Panc1 (cell line): ENCODE measurements at regions not wholly inside any gene's neighbourhood (a gene's known extent, or its start where the extent isn't known, plus 50 kb on each side); places are given as distances from the start of the nearest gene placed in this dataset.

ENCODE experiments used
- ATAC-seq: fragments of 200-7000 bp; cut with Tn5 transposase; 2 replicates; pipeline ENCODE4 v1.9.1; 2020; ENCODE audit warnings: mild to moderate bottlenecking, moderate library complexity
- BruUV-seq: library from RNA; stranded (reverse); fragments of 400-500 nt; replicated peaks from 2 replicates; lab custom pipeline; 2021; lab: Mats Ljungman, UMichigan
- CTCF ChIA-PET: fragments of 300-600 bp; sonication (Branson Sonifier 250); formaldehyde crosslinking; loops from one replicate; lab custom pipeline; 2022; ENCODE audit warnings: antibody characterized with exemption; lab: Charles Lee
- POLR2A ChIA-PET: fragments of 300-600 bp; sonication (Branson Sonifier 250); formaldehyde crosslinking; loops from one replicate; lab custom pipeline; 2022; ENCODE audit warnings: antibody characterized with exemption; lab: Charles Lee
- DNase-seq: peaks from one replicate; pipeline ENCODE4 v3.0.0-alpha.2; 2010; ENCODE audit warnings: low read depth, low spot score
- H3K27ac ChIP-seq: 2 replicates; pipeline ENCODE4 v1.5.1; 2011; ENCODE audit warnings: mild to moderate bottlenecking, low read length, inconsistent platforms
- H3K27me3 ChIP-seq: fragments of 200-500 bp; sonication (Bioruptor generic); 2 replicates; pipeline ENCODE4 v1.6.0; 2014; ENCODE audit warnings: low read length, inconsistent platforms; ENCODE audit not compliant: control insufficient read depth, insufficient read depth
- H3K36me3 ChIP-seq: fragments of 200-500 bp; sonication (Bioruptor generic); 2 replicates; pipeline ENCODE4 v1.5.1; 2014; ENCODE audit warnings: inconsistent platforms, mild to moderate bottlenecking, low read length, moderate library complexity; ENCODE audit not compliant: control insufficient read depth, insufficient read depth
- H3K4me1 ChIP-seq: 2 replicates; pipeline ENCODE4 v1.5.1; 2011; ENCODE audit warnings: inconsistent platforms, mild to moderate bottlenecking, low read length, moderate library complexity; ENCODE audit not compliant: control insufficient read depth, insufficient read depth
- H3K4me3 ChIP-seq, 2 experiments: 2 replicates each; pipeline ENCODE4 v1.5.1; 2011 to 2012; ENCODE audit warnings: low read depth in 2 of 2, low read length in 2 of 2, mild to moderate bottlenecking in 2 of 2, inconsistent platforms in 1 of 2, moderate library complexity in 1 of 2
- H3K9me3 ChIP-seq: fragments of 200-500 bp; sonication (Bioruptor generic); 2 replicates; pipeline ENCODE4 v1.5.1; 2014; ENCODE audit warnings: low read depth, mild to moderate bottlenecking, inconsistent platforms, low read length, moderate library complexity; ENCODE audit not compliant: control insufficient read depth, insufficient read depth
- CTCF ChIP-seq: fragments of 450-650 bp; IDR thresholded peaks from 2 replicates; pipeline ENCODE4 v1.5.1; 2017; ENCODE audit warnings: mild to moderate bottlenecking
- POLR2AphosphoS5 ChIP-seq: IDR thresholded peaks from 2 replicates; pipeline ENCODE4 v1.6.1; 2012; ENCODE audit warnings: mild to moderate bottlenecking, low read depth, low read length, moderate library complexity
- REST ChIP-seq, 2 experiments: IDR thresholded peaks; 2 replicates each; pipeline ENCODE4 v1.6.1; 2011 to 2012; ENCODE audit warnings: low read depth in 2 of 2, control low read depth in 1 of 2, low read length in 1 of 2, mild to moderate bottlenecking in 1 of 2, moderate library complexity in 1 of 2; ENCODE audit not compliant: insufficient read depth in 1 of 2
- SIN3A ChIP-seq: IDR thresholded peaks from 2 replicates; pipeline ENCODE4 v1.6.1; 2012; ENCODE audit warnings: low read depth, mild to moderate bottlenecking, low read length, moderate library complexity, borderline replicate concordance; ENCODE audit not compliant: insufficient read depth
- TCF7L2 ChIP-seq: IDR thresholded peaks from 2 replicates; pipeline ENCODE4 v1.6.1; 2011; ENCODE audit warnings: mild to moderate bottlenecking, low read depth, low read length, inconsistent platforms
- in situ Hi-C: cut with HindIII; loops from 2 replicates; pipeline ENCODE4 v1.10.0; 2016; ENCODE audit warnings: low sequenced_read_pairs, low pct_unique_long_range_greater_than_20kb
- intact Hi-C: fragments of 100-400 bp; cut with micrococcal nuclease; formaldehyde crosslinking; loops from one replicate; pipeline ENCODE4 v1.10.0; 2022; ENCODE audit not compliant: unreplicated experiment

- DNase-seq = no peak
- H3K27me3 ChIP-seq = no peaks in the 10 kb centered on the region
- intact Hi-C loops (no loop called here), in situ Hi-C loops (no loop called here)
- ATAC-seq = no peak
- ChIA-PET CTCF (no interaction called here), POLR2A (no interaction called here)
- TF ChIP-seq TCF7L2 = no peak
- no peak for TF ChIP-seq REST (IDR thresholded peaks at IDR 0.05; ENCODE audit: insufficient read depth in 1 of 2, low read depth in 2 of 2, low read length in 1 of 2)
- TF ChIP-seq SIN3A = no peak
- TF ChIP-seq CTCF = no peak
- no peak for TF ChIP-seq POLR2AphosphoS5
- no peak overlapping the region for H3K4me3 ChIP-seq
- peaks cover 7% of the 10 kb centered on the region; the same call in 1 of the 2 replicates for H3K4me1 ChIP-seq
- no TSS peak for BruUV-seq
- H3K36me3 ChIP-seq = no peaks in the 10 kb centered on the region
- no peaks in the 10 kb centered on the region for H3K9me3 ChIP-seq
- H3K27ac ChIP-seq = no peak overlapping the region
Measured at GRCh38 chr17:68106085-68106484, 70.5 kb downstream of the KPNA2 start.

- intact Hi-C loops (no loop called here), in situ Hi-C loops (no loop called here)
- H3K27me3 ChIP-seq = no peaks in the 10 kb centered on the region
- no peaks in the 10 kb centered on the region for H3K36me3 ChIP-seq
- no peaks in the 10 kb centered on the region for H3K9me3 ChIP-seq
- H3K4me3 ChIP-seq = no peak overlapping the region
- H3K27ac ChIP-seq = no peak overlapping the region
- ChIA-PET CTCF (no interaction called here), POLR2A (no interaction called here)
- peaks cover 7% of the 10 kb centered on the region; the same call in 1 of the 2 replicates for H3K4me1 ChIP-seq
- ATAC-seq (no peak), DNase-seq (no peak)
- TF ChIP-seq POLR2AphosphoS5 (no peak), REST (IDR thresholded peaks at IDR 0.05; ENCODE audit: insufficient read depth in 1 of 2, low read depth in 2 of 2, low read length in 1 of 2) (no peak), TCF7L2 (no peak), SIN3A (no peak), CTCF (no peak)
- no TSS peak for BruUV-seq
Measured at GRCh38 chr17:68107373-68107772, 71.8 kb downstream of the KPNA2 start.
